ENCODE measurements at regions not wholly inside any gene's neighbourhood (a gene's known extent, or its start where the extent isn't known, plus 50 kb on each side); places are given as distances from the start of the nearest gene placed in this dataset.

GRCh38 chr10:36462194-36462593 lies 663.2 kb upstream of the ANKRD30A start (continued):
- no peak for TF ChIP-seq RBBP5 (IDR thresholded peaks at IDR 0.05; ENCODE audit: borderline replicate concordance, low read depth, low read length)
- TF ChIP-seq SP1 (IDR thresholded peaks at IDR 0.05; ENCODE audit: low read depth, low read length): no peak
- TF ChIP-seq ATF3 (IDR thresholded peaks at IDR 0.05; ENCODE audit: insufficient read depth, low read depth, low read length): no peak
- TF ChIP-seq HDAC2 (IDR thresholded peaks at IDR 0.05; ENCODE audit: borderline replicate concordance in 1 of 2, low read depth in 2 of 2, low read length in 2 of 2): no peak
- no peak for TF ChIP-seq CHD1 (IDR thresholded peaks at IDR 0.05; ENCODE audit: low read depth, low read length)
- no peak for TF ChIP-seq EZH2 (IDR thresholded peaks at IDR 0.05; ENCODE audit: low read depth, low read length, severe bottlenecking)
- TF ChIP-seq CHD7 (IDR thresholded peaks at IDR 0.05; ENCODE audit: insufficient replicate concordance, low read length): no peak
